Esophagus squamous epithelium (tissue), 5 donors: ENCODE measurements at regions not wholly inside any gene's neighbourhood (a gene's known extent, or its start where the extent isn't known, plus 50 kb on each side); places are given as distances from the start of the nearest gene placed in this dataset.

Source experiments
- DNase-seq: peaks from one replicate; lab custom pipeline; 2025; lab: John Stamatoyannopoulos, UW
- H3K27ac ChIP-seq, 4 donors: fragments of 200-600 bp; sonication (generic); one replicate each; pipeline ENCODE4 v1.5.1; 2016 to 2019; ENCODE audit warnings: mild to moderate bottlenecking in 1 of 4
- H3K27me3 ChIP-seq, 4 donors: fragments of 200-600 bp; sonication (generic); 1 replicate in 3 of 4; 2 replicates in 1 of 4; pipeline versions ENCODE4 v1.5.1 to v1.6.0; 2017 to 2021; ENCODE audit warnings: antibody characterized with exemption in 1 of 4
- H3K36me3 ChIP-seq, 3 donors: fragments of 200-600 bp; sonication (generic); one replicate each; pipeline ENCODE4 v1.5.1; 2016 to 2019
- H3K4me1 ChIP-seq, 3 donors: fragments of 200-600 bp; sonication (generic); one replicate each; pipeline ENCODE4 v1.5.1; 2017 to 2019
- H3K4me3 ChIP-seq, 4 donors: fragments of 200-600 bp; sonication (generic); 1 replicate in 3 of 4; 2 replicates in 1 of 4; pipeline ENCODE4 v1.5.1; 2016 to 2019; ENCODE audit warnings: mild to moderate bottlenecking in 2 of 4, moderate library complexity in 1 of 4
- H3K9me3 ChIP-seq, 3 donors: fragments of 200-600 bp; sonication (generic); one replicate each; pipeline ENCODE4 v1.5.1; 2016 to 2019
- CTCF ChIP-seq, 6 experiments: fragments of 450-650 bp in 4 of 6; fragments of 200-600 bp in 2 of 6; sonication (generic) in 2 of 6; IDR thresholded peaks; one replicate each; pipeline ENCODE4 v1.5.1; 2016 to 2019; ENCODE audit warnings: antibody characterized with exemption in 6 of 6, mild to moderate bottlenecking in 4 of 6, moderate library complexity in 4 of 6
- POLR2A ChIP-seq, 4 donors: fragments of 450-650 bp; IDR thresholded peaks; one replicate each; pipeline ENCODE4 v1.6.1; 2017; ENCODE audit warnings: antibody characterized with exemption in 4 of 4, mild to moderate bottlenecking in 4 of 4, moderate library complexity in 3 of 4
- WGBS, 2 donors: methylation state at CpG; one replicate each; pipeline ENCODE4 v1.1.5; 2018; 5-methylcytosine and 5-hydroxymethylcytosine counted together
- intact Hi-C: fragments of 100-400 bp; cut with DNase I; formaldehyde crosslinking; loops from one replicate; pipeline ENCODE4 v1.15.0; 2022
- donor health status: DM: yes; HTN: yes; CAD: no.

- DNase-seq: no peak
- 77 to 80% methylated on average over 1 of the region's 1 CpG for WGBS, 2 donors
- no peaks in the 10 kb centered on the region for H3K9me3 ChIP-seq
- no peaks in the 10 kb centered on the region for H3K36me3 ChIP-seq
- H3K4me1 ChIP-seq: no peaks in the 10 kb centered on the region
- intact Hi-C loops: no loop called here
- H3K4me3 ChIP-seq: no peak overlapping the region
- no peaks in the 10 kb centered on the region for H3K27me3 ChIP-seq
- no peak overlapping the region for H3K27ac ChIP-seq
- no peak for TF ChIP-seq POLR2A (IDR thresholded peaks at IDR 0.05)
- no peak for TF ChIP-seq CTCF (IDR thresholded peaks at IDR 0.05)
Observed at GRCh38 chr16:65226077-65226476, 104.2 kb upstream of the CDH11 start.

GRCh38 chr16:65225488-65225887, 103.6 kb upstream of the CDH11 start:
- no peaks in the 10 kb centered on the region for H3K27me3 ChIP-seq
- TF ChIP-seq POLR2A (IDR thresholded peaks at IDR 0.05) (no peak), CTCF (IDR thresholded peaks at IDR 0.05) (no peak)
- H3K4me1 ChIP-seq: no peaks in the 10 kb centered on the region
- H3K36me3 ChIP-seq: no peaks in the 10 kb centered on the region
- H3K27ac ChIP-seq: no peak overlapping the region
- no peaks in the 10 kb centered on the region for H3K9me3 ChIP-seq
- intact Hi-C loops: no loop called here
- 64 to 71% methylated on average over 5 of the region's 5 CpGs for WGBS, 2 donors
- H3K4me3 ChIP-seq: no peak overlapping the region
- DNase-seq: no peak

- intact Hi-C loops: no loop called here
- Histone ChIP-seq H3K4me3 (no peak overlapping the region), H3K36me3 (no peaks in the 10 kb centered on the region), H3K27me3 (no peaks in the 10 kb centered on the region), H3K4me1 (no peaks in the 10 kb centered on the region), H3K9me3 (no peaks in the 10 kb centered on the region), H3K27ac (no peak overlapping the region)
- TF ChIP-seq POLR2A (IDR thresholded peaks at IDR 0.05): no peak
- TF ChIP-seq CTCF (IDR thresholded peaks at IDR 0.05): no peak
- 20 to 44% methylated on average over 1 of the region's 1 CpG for WGBS, 2 donors
- no peak for DNase-seq
Observed at GRCh38 chr16:65224994-65225393, 103.1 kb upstream of the CDH11 start.

- TF ChIP-seq POLR2A (IDR thresholded peaks at IDR 0.05): no peak
- no peak for TF ChIP-seq CTCF (IDR thresholded peaks at IDR 0.05)
- Histone ChIP-seq H3K4me1 (no peaks in the 10 kb centered on the region), H3K9me3 (no peaks in the 10 kb centered on the region), H3K27me3 (no peaks in the 10 kb centered on the region), H3K36me3 (no peaks in the 10 kb centered on the region), H3K27ac (no peak overlapping the region), H3K4me3 (no peak overlapping the region)
- DNase-seq: no peak
- intact Hi-C loops: no loop called here
- WGBS, 2 donors: 70 to 77% methylated on average over 2 of the region's 2 CpGs
Observed at GRCh38 chr16:65224471-65224870, 102.6 kb upstream of the CDH11 start.

- intact Hi-C loops: no loop called here
- WGBS, 2 donors: 64 to 65% methylated on average over 3 of the region's 3 CpGs
Observed at GRCh38 chr16:65223335-65223734, 101.5 kb upstream of the CDH11 start.

More at GRCh38 chr16:65223335-65223734, 101.5 kb upstream of the CDH11 start:
- TF ChIP-seq CTCF (IDR thresholded peaks at IDR 0.05) (no peak), POLR2A (IDR thresholded peaks at IDR 0.05) (no peak)
- Histone ChIP-seq H3K9me3 (no peaks in the 10 kb centered on the region), H3K4me1 (no peaks in the 10 kb centered on the region), H3K36me3 (no peaks in the 10 kb centered on the region), H3K27ac (no peak overlapping the region), H3K4me3 (no peak overlapping the region), H3K27me3 (no peaks in the 10 kb centered on the region)
- DNase-seq: no peak
